ENCODE measurements at regions not wholly inside any gene's neighbourhood (a gene's known extent, or its start where the extent isn't known, plus 50 kb on each side); places are given as distances from the start of the nearest gene placed in this dataset.

DNA sequence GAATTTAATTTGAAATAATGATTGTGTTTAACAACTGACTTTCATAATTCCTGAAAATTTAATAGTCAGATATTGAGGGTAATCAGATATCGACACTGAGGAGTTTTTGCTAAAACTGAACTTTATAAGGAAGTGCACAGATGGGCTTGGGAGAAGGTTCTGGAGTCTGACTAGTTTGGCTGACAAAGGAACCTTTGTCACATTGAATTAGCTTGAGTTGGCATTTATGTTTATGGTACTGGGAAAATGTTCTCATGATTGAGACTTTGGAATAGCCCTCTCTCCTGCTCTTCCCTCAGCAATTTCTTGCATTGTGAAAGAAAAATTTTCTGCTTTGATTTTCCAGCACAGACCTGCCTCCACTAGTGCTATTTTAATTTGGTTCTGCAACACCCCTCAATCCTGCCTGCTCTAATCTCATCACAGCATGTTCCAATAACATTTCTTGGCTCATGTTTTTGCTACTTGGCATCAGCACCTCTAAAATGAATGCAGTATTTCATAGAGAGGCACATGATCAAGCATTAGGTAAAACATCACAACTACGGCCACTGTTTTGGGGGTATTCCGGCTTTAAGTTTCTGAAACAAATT lies 133.9 kb upstream of the FSHR start:
- TF ChIP-seq CTCF (IDR thresholded peaks at IDR 0.05; ENCODE audit: insufficient read depth, low read length) = no peak
- no peak overlapping the region for H3K4me3 ChIP-seq (ENCODE audit: low read depth, low read length)
- no peak for DNase-seq (ENCODE audit: low read depth)

DNA sequence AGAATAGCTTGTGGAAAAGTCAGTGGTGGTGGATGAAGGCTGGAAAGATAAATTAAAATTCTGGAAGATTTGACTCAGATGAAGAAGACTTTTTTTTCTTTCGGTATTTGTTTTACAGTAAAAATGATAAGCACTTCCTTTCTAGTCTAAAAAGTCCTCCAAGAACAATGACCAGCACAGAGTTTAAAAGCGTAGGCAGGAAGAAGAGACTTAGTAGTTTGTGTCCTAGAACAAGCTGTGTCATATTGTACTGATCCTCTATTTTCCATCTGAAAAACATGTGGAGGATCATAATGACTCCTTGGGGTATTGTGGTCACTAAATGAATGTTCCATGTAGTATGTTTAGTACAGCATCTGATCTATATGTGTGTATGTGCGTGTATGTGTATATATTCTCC lies 132.4 kb upstream of the FSHR start:
- H3K4me3 ChIP-seq (ENCODE audit: low read depth, low read length) = no peak overlapping the region
- DNase-seq (ENCODE audit: low read depth) = no peak
- TF ChIP-seq CTCF (IDR thresholded peaks at IDR 0.05; ENCODE audit: insufficient read depth, low read length) = no peak

DNA sequence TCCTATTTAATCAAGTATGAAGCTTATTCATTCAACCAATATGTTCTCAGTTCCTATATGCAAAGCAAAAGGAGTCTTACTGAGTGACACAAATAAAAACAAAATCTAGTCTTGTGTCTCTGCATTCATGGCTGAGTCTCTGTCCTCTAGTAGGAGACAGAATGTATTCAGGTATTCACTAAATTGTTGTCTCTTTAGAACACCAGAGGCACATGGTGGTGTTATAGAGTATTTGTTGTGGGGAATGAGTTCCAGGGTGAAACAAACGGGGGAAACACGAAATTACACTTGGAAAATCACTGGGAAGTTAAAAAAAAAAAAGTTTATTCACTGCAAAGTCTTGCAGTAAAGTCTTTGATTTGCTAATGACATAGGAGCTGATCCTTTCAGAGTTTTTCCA lies 131.7 kb upstream of the FSHR start:
- no peak for DNase-seq (ENCODE audit: low read depth)
- TF ChIP-seq CTCF (IDR thresholded peaks at IDR 0.05; ENCODE audit: insufficient read depth, low read length) = no peak
- no peak overlapping the region for H3K4me3 ChIP-seq (ENCODE audit: low read depth, low read length)

GRCh38 chr2:49278561-49278960 lies 124.2 kb upstream of the FSHR start:
- no peak for DNase-seq (ENCODE audit: low read depth)
- H3K4me3 ChIP-seq (ENCODE audit: low read depth, low read length) = no peak overlapping the region

GRCh38 chr2:49278141-49278540 lies 123.8 kb upstream of the FSHR start:
- TF ChIP-seq CTCF (IDR thresholded peaks at IDR 0.05; ENCODE audit: insufficient read depth, low read length) = no peak

More at GRCh38 chr2:49278561-49278960, 124.2 kb upstream of the FSHR start:
- TF ChIP-seq CTCF (IDR thresholded peaks at IDR 0.05; ENCODE audit: insufficient read depth, low read length) = no peak

DNA sequence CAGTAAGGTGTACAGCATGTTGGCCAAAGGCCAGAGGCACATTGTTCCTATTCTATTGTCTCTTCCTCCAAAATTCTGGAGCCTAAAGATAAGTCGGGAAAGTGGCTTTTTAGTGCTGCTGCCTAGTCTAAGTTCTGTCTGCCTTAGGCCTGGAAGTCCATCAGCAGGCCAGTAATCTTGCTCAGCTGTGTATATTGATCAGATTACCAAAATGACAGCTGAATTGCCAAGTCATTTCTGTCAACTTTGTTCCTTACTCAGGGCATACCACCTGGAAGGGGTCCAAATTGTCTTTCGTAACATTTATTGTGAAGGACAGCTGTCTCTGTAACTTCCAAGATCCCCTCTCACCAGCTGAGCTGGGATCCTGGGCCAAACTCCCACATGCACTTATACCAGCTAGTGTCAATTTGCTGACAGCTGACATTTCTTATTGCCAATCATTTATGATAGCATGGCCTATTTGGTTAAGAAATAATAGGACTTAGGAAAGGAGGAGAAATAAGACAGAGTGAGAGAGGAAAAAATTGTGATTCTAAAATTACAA lies 116.8 kb upstream of the FSHR start:
- no peak for DNase-seq (ENCODE audit: low read depth)
- H3K4me3 ChIP-seq (ENCODE audit: low read depth, low read length) = no peak overlapping the region
- TF ChIP-seq CTCF (IDR thresholded peaks at IDR 0.05; ENCODE audit: insufficient read depth, low read length) = no peak

More at GRCh38 chr2:49278141-49278540, 123.8 kb upstream of the FSHR start:
- H3K4me3 ChIP-seq (ENCODE audit: low read depth, low read length) = no peak overlapping the region
- DNase-seq (ENCODE audit: low read depth) = no peak

GRCh38 chr2:49270091-49270490 lies 115.8 kb upstream of the FSHR start:
- TF ChIP-seq CTCF (IDR thresholded peaks at IDR 0.05; ENCODE audit: insufficient read depth, low read length) = no peak
- no peak overlapping the region for H3K4me3 ChIP-seq (ENCODE audit: low read depth, low read length)
- DNase-seq (ENCODE audit: low read depth) = no peak

Measured in fibroblast of the aortic adventitia (primary cell).